GM10248 (cell line): ENCODE measurements at regions not wholly inside any gene's neighbourhood (a gene's known extent, or its start where the extent isn't known, plus 50 kb on each side); places are given as distances from the start of the nearest gene placed in this dataset.

Source experiments
- CTCF ChIA-PET: fragments of 300-600 bp; sonication (Branson Sonifier 250); formaldehyde crosslinking; extraction: SDS; loops from one replicate; lab custom pipeline; 2021; ENCODE audit warnings: antibody characterized with exemption; lab: Yijun Ruan, JAX
- POLR2A ChIA-PET: fragments of 350-650 bp; sonication (Branson Sonifier 250); formaldehyde crosslinking; extraction: SDS; loops from one replicate; lab custom pipeline; 2020; ENCODE audit warnings: antibody characterized with exemption; lab: Yijun Ruan, JAX
- DNase-seq: peaks from one replicate; pipeline ENCODE4 v3.0.0; 2012; ENCODE audit errors: extremely low spot score
- CTCF ChIP-seq: IDR thresholded peaks from 2 replicates; pipeline ENCODE4 v1.5.1; 2012; ENCODE audit warnings: mild to moderate bottlenecking, low read depth; ENCODE audit errors: extremely low read depth, missing control alignments, control extremely low read depth

GRCh38 chr1:189022015-189022414 lies 1455.6 kb downstream of the BRINP3 start:
- DNase-seq = no peak
- ChIA-PET CTCF (no interaction called here), POLR2A (no interaction called here)
- no peak for TF ChIP-seq CTCF

- POLR2A ChIA-PET = no interaction called here
- no peak for TF ChIP-seq CTCF
- CTCF ChIA-PET = no interaction called here
- DNase-seq = no peak
Measured at GRCh38 chr1:189027512-189027911, 1450.2 kb downstream of the BRINP3 start.

GRCh38 chr1:189033169-189033568 lies 1444.5 kb downstream of the BRINP3 start:
- no peak for TF ChIP-seq CTCF

GRCh38 chr1:189036628-189037027 lies 1441.0 kb downstream of the BRINP3 start:
- POLR2A ChIA-PET = no interaction called here
- DNase-seq = no peak
- TF ChIP-seq CTCF = no peak
- CTCF ChIA-PET = interaction anchor here (1.4 kb wide), 1 partner anchor 19 kb away, joined by 4 read pairs; no protein-coding TSS in a partner anchor

More at GRCh38 chr1:189033169-189033568, 1444.5 kb downstream of the BRINP3 start:
- no peak for DNase-seq
- CTCF ChIA-PET = no interaction called here
- POLR2A ChIA-PET = no interaction called here

- ChIA-PET POLR2A (no interaction called here), CTCF (interaction anchor here (0.9 kb wide), 1 partner anchor 9 kb away, joined by 3 read pairs; no protein-coding TSS in a partner anchor)
- TF ChIP-seq CTCF = no peak
- no peak for DNase-seq
Measured at GRCh38 chr1:189046127-189046526, 1431.5 kb downstream of the BRINP3 start.

GRCh38 chr1:189084811-189085210 lies 1392.9 kb downstream of the BRINP3 start:
- DNase-seq = no peak
- TF ChIP-seq CTCF = no peak
- POLR2A ChIA-PET = no interaction called here
- CTCF ChIA-PET = no interaction called here
